ENCODE measurements at regions not wholly inside any gene's neighbourhood (a gene's known extent, or its start where the extent isn't known, plus 50 kb on each side); places are given as distances from the start of the nearest gene placed in this dataset.
A peak's percentile ranks its signal among the peaks of the same experiment; 100 is the strongest.

GRCh38 chr7:88401009-88401623, 94.4 kb upstream of the STEAP4 start:
- no peak for DNase-seq

GRCh38 chr7:88399696-88400240, 93.1 kb upstream of the STEAP4 start:
- no peak for DNase-seq

- no peak for DNase-seq
Measured at GRCh38 chr7:88399036-88399435, 92.3 kb upstream of the STEAP4 start.

- DNase-seq = no peak
Measured at GRCh38 chr7:88398459-88398858, 91.8 kb upstream of the STEAP4 start.

GRCh38 chr7:88396948-88397322, 90.2 kb upstream of the STEAP4 start:
- DNase-seq = no peak

- no peak for DNase-seq
Measured at GRCh38 chr7:88396295-88396947, 89.7 kb upstream of the STEAP4 start.

GRCh38 chr7:88395715-88396114, 89.0 kb upstream of the STEAP4 start:
- peak; percentile 9 for DNase-seq

GRCh38 chr7:88391247-88391646, 84.6 kb upstream of the STEAP4 start:
- DNase-seq = no peak

- no peak for DNase-seq
Measured at GRCh38 chr7:88387368-88387767, 80.7 kb upstream of the STEAP4 start.

- no peak for DNase-seq
Measured at GRCh38 chr7:88386665-88387156, 80.0 kb upstream of the STEAP4 start.

GRCh38 chr7:88377434-88377833, 70.7 kb upstream of the STEAP4 start:
- no peak for DNase-seq

GRCh38 chr7:88368686-88369085, 62.0 kb upstream of the STEAP4 start:
- no peak for DNase-seq

- no peak for DNase-seq
Measured at GRCh38 chr7:88366845-88367244, 60.2 kb upstream of the STEAP4 start.

GRCh38 chr7:88363869-88364268, 57.2 kb upstream of the STEAP4 start:
- no peak for DNase-seq

- no peak for DNase-seq
Measured at GRCh38 chr7:88363249-88363648, 56.6 kb upstream of the STEAP4 start.

GRCh38 chr7:88361357-88361756, 54.7 kb upstream of the STEAP4 start:
- no peak for DNase-seq

- DNase-seq = no peak
Measured at GRCh38 chr7:88358881-88359280, 52.2 kb upstream of the STEAP4 start.

- DNase-seq = no peak
Measured at GRCh38 chr7:88358526-88358838, 51.8 kb upstream of the STEAP4 start.

GRCh38 chr7:88357781-88358525, 51.3 kb upstream of the STEAP4 start:
- DNase-seq = no peak

- no peak for DNase-seq
Measured at GRCh38 chr7:88357294-88357693, 50.6 kb upstream of the STEAP4 start.

All from SIG-M5 (cell line).